NCI-H146 (cell line): ENCODE measurements at regions not wholly inside any gene's neighbourhood (a gene's known extent, or its start where the extent isn't known, plus 50 kb on each side); places are given as distances from the start of the nearest gene placed in this dataset.

Source experiments
- DNase-seq: peaks from one replicate; lab custom pipeline; 2025; lab: John Stamatoyannopoulos, UW

GRCh38 chr12:90398285-90398836, 556.6 kb downstream of the CCER1 start:
- DNase-seq = no peak

GRCh38 chr12:90396556-90396955, 558.4 kb downstream of the CCER1 start:
- no peak for DNase-seq

- DNase-seq = no peak
These were observed 561.3 kb downstream of the CCER1 start for GRCh38 chr12:90393652-90394051.

- DNase-seq = no peak
These were observed 561.9 kb downstream of the CCER1 start for GRCh38 chr12:90393089-90393488.

GRCh38 chr12:90390947-90391346, 564.0 kb downstream of the CCER1 start:
- no peak for DNase-seq

- DNase-seq = no peak
These were observed 586.9 kb downstream of the CCER1 start for GRCh38 chr12:90368081-90368480.

GRCh38 chr12:90366286-90366685, 588.7 kb downstream of the CCER1 start:
- no peak for DNase-seq

GRCh38 chr12:90360300-90360699, 594.7 kb downstream of the CCER1 start:
- no peak for DNase-seq

- DNase-seq = no peak
These were observed 599.1 kb downstream of the CCER1 start for GRCh38 chr12:90355711-90356355.

- DNase-seq = no peak
These were observed 611.0 kb downstream of the CCER1 start for GRCh38 chr12:90343966-90344365.

GRCh38 chr12:90342081-90342480, 612.9 kb downstream of the CCER1 start:
- DNase-seq = no peak

- DNase-seq = no peak
These were observed 615.1 kb downstream of the CCER1 start for GRCh38 chr12:90339837-90340236.

- DNase-seq = no peak
These were observed 616.6 kb downstream of the CCER1 start for GRCh38 chr12:90338365-90338764.

GRCh38 chr12:90337018-90337417, 618.0 kb downstream of the CCER1 start:
- no peak for DNase-seq

- no peak for DNase-seq
These were observed 619.4 kb downstream of the CCER1 start for GRCh38 chr12:90335566-90335965.

GRCh38 chr12:90333939-90334338, 621.0 kb downstream of the CCER1 start:
- DNase-seq = no peak

- DNase-seq = no peak
These were observed 621.6 kb downstream of the CCER1 start for GRCh38 chr12:90333424-90333823.

GRCh38 chr12:90331821-90332220, 623.2 kb downstream of the CCER1 start:
- no peak for DNase-seq

- DNase-seq = no peak
These were observed 622.6 kb upstream of the ATP2B1 start for GRCh38 chr12:90331262-90331661.

- no peak for DNase-seq
These were observed 619.4 kb upstream of the ATP2B1 start for GRCh38 chr12:90327793-90328743.

GRCh38 chr12:90323217-90323616, 614.6 kb upstream of the ATP2B1 start:
- DNase-seq = no peak

- no peak for DNase-seq
These were observed 613.4 kb upstream of the ATP2B1 start for GRCh38 chr12:90322006-90322405.

GRCh38 chr12:90321369-90321768, 612.7 kb upstream of the ATP2B1 start:
- DNase-seq = no peak
